NOMO-1 treated with dmso at 0.1 percent for 144 hours (cell line): ENCODE measurements at regions not wholly inside any gene's neighbourhood (a gene's known extent, or its start where the extent isn't known, plus 50 kb on each side); places are given as distances from the start of the nearest gene placed in this dataset.

ENCODE experiments used
- DNase-seq: peaks from one replicate; lab custom pipeline; 2025; ENCODE audit not compliant: unreplicated experiment; lab: John Stamatoyannopoulos, UW

GRCh38 chr5:125530833-125531615 is 784.6 kb upstream of the ZNF608 start:
- no peak for DNase-seq

- DNase-seq, result no peak
Observed at GRCh38 chr5:125536095-125536494, 789.7 kb upstream of the ZNF608 start.

GRCh38 chr5:125536582-125536981 is 790.1 kb upstream of the ZNF608 start:
- DNase-seq, result no peak

- DNase-seq, result no peak
Observed at GRCh38 chr5:125537661-125538060, 791.2 kb upstream of the ZNF608 start.

- no peak for DNase-seq
Observed at GRCh38 chr5:125538469-125538868, 792.0 kb upstream of the ZNF608 start.

- no peak for DNase-seq
Observed at GRCh38 chr5:125541085-125541484, 794.6 kb upstream of the ZNF608 start.

- DNase-seq, result no peak
Observed at GRCh38 chr5:125549322-125549911, 803.0 kb upstream of the ZNF608 start.

- DNase-seq, result no peak
Observed at GRCh38 chr5:125550274-125550673, 803.8 kb upstream of the ZNF608 start.

- DNase-seq, result no peak
Observed at GRCh38 chr5:125551246-125551645, 804.8 kb upstream of the ZNF608 start.

GRCh38 chr5:125551797-125552196 is 805.4 kb upstream of the ZNF608 start:
- no peak for DNase-seq

- no peak for DNase-seq
Observed at GRCh38 chr5:125552486-125552885, 806.0 kb upstream of the ZNF608 start.

GRCh38 chr5:125554355-125554754 is 807.9 kb upstream of the ZNF608 start:
- no peak for DNase-seq

GRCh38 chr5:125555591-125555990 is 809.2 kb upstream of the ZNF608 start:
- DNase-seq, result no peak

- DNase-seq, result no peak
Observed at GRCh38 chr5:125558016-125558415, 811.6 kb upstream of the ZNF608 start.

GRCh38 chr5:125558466-125558865 is 812.0 kb upstream of the ZNF608 start:
- no peak for DNase-seq

GRCh38 chr5:125559296-125559695 is 812.9 kb upstream of the ZNF608 start:
- DNase-seq, result no peak

GRCh38 chr5:125560476-125561225 is 814.2 kb upstream of the ZNF608 start:
- no peak for DNase-seq

GRCh38 chr5:125564317-125564975 is 818.0 kb upstream of the ZNF608 start:
- DNase-seq, result no peak

- DNase-seq, result no peak
Observed at GRCh38 chr5:125574491-125575044, 828.1 kb upstream of the ZNF608 start.

GRCh38 chr5:125575171-125575890 is 828.9 kb upstream of the ZNF608 start:
- no peak for DNase-seq
